ENCODE measurements at regions not wholly inside any gene's neighbourhood (a gene's known extent, or its start where the extent isn't known, plus 50 kb on each side); places are given as distances from the start of the nearest gene placed in this dataset.

GRCh38 chr11:25901415-25901814, 430.5 kb upstream of the ANO3 start:
- peak; percentile 20 for DNase-seq

- no peak for DNase-seq
These were observed 429.5 kb upstream of the ANO3 start for GRCh38 chr11:25902476-25902875.

- no peak for DNase-seq
These were observed 423.2 kb upstream of the ANO3 start for GRCh38 chr11:25908726-25909125.

GRCh38 chr11:25910086-25910485, 421.8 kb upstream of the ANO3 start:
- DNase-seq, result peak; percentile 63

GRCh38 chr11:25920356-25920755, 411.6 kb upstream of the ANO3 start:
- DNase-seq, result no peak

GRCh38 chr11:25924586-25924985, 407.3 kb upstream of the ANO3 start:
- DNase-seq, result no peak

GRCh38 chr11:25925359-25925758, 406.6 kb upstream of the ANO3 start:
- no peak for DNase-seq

- DNase-seq, result no peak
These were observed 404.4 kb upstream of the ANO3 start for GRCh38 chr11:25927411-25927953.

- DNase-seq, result no peak
These were observed 403.9 kb upstream of the ANO3 start for GRCh38 chr11:25928076-25928475.

- no peak for DNase-seq
These were observed 393.0 kb upstream of the ANO3 start for GRCh38 chr11:25938952-25939351.

- no peak for DNase-seq
These were observed 392.2 kb upstream of the ANO3 start for GRCh38 chr11:25939691-25940090.

GRCh38 chr11:25941353-25941752, 390.6 kb upstream of the ANO3 start:
- no peak for DNase-seq

- DNase-seq, result peak; percentile 67
These were observed 388.9 kb upstream of the ANO3 start for GRCh38 chr11:25943031-25943430.

- DNase-seq, result peak; percentile 83
These were observed 387.9 kb upstream of the ANO3 start for GRCh38 chr11:25943777-25944661.

GRCh38 chr11:25949918-25950317, 382.0 kb upstream of the ANO3 start:
- no peak for DNase-seq

GRCh38 chr11:25953006-25953405, 378.9 kb upstream of the ANO3 start:
- DNase-seq, result no peak

- DNase-seq, result no peak
These were observed 373.9 kb upstream of the ANO3 start for GRCh38 chr11:25958045-25958444.

GRCh38 chr11:25961539-25961938, 370.4 kb upstream of the ANO3 start:
- DNase-seq, result peak; percentile 22

GRCh38 chr11:25970726-25971508, 361.0 kb upstream of the ANO3 start:
- peak; percentile 56 for DNase-seq

- DNase-seq, result no peak
These were observed 351.8 kb upstream of the ANO3 start for GRCh38 chr11:25980091-25980490.

GRCh38 chr11:25981998-25982397, 349.9 kb upstream of the ANO3 start:
- DNase-seq, result peak; percentile 80

- DNase-seq, result no peak
These were observed 348.6 kb upstream of the ANO3 start for GRCh38 chr11:25983280-25983679.

GRCh38 chr11:25988178-25988577, 343.8 kb upstream of the ANO3 start:
- DNase-seq, result no peak

- no peak for DNase-seq
These were observed 341.5 kb upstream of the ANO3 start for GRCh38 chr11:25990406-25990805.
